OCI-LY1 (cell line): ENCODE measurements at regions not wholly inside any gene's neighbourhood (a gene's known extent, or its start where the extent isn't known, plus 50 kb on each side); places are given as distances from the start of the nearest gene placed in this dataset.

Experiments
- EZH2 ChIP-seq: fragments of 200-600 bp; sonication (generic), shearing (Covaris generic); IDR thresholded peaks from 2 replicates; pipeline ENCODE4 v1.8.0; 2017; ENCODE audit warnings: borderline replicate concordance, mixed run types, mild to moderate bottlenecking, antibody characterized with exemption, low read length, moderate library complexity, mixed read lengths
- TF ChIP-seq, protein P1 (sequence below): fragments of 200-600 bp; sonication (generic), shearing (Covaris generic); IDR thresholded peaks from 2 replicates; pipeline ENCODE4 v1.5.1; 2017; ENCODE audit warnings: mild to moderate bottlenecking, antibody characterized with exemption, low read length, moderate library complexity, mixed read lengths

DNA sequence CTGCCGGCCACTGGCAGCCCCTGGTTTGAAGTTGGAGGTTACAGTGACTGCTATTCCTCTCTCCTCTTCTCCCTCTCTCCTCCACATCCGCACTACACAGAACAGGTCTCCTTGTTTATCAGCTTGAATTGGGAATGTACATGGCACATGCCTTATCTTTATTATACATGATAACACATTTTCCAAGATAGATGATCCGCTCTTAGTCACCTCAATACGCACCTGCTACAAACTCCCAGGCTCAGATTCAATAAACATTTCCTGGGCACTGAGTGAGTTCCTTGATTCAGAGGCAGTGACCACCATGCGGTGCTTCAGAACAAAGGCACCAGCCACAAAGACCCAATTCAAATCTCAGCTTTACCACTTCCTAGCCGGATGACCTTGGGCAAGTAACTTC is 227.7 kb downstream of the TSHZ3 start:
- TF ChIP-seq, protein P1, sequence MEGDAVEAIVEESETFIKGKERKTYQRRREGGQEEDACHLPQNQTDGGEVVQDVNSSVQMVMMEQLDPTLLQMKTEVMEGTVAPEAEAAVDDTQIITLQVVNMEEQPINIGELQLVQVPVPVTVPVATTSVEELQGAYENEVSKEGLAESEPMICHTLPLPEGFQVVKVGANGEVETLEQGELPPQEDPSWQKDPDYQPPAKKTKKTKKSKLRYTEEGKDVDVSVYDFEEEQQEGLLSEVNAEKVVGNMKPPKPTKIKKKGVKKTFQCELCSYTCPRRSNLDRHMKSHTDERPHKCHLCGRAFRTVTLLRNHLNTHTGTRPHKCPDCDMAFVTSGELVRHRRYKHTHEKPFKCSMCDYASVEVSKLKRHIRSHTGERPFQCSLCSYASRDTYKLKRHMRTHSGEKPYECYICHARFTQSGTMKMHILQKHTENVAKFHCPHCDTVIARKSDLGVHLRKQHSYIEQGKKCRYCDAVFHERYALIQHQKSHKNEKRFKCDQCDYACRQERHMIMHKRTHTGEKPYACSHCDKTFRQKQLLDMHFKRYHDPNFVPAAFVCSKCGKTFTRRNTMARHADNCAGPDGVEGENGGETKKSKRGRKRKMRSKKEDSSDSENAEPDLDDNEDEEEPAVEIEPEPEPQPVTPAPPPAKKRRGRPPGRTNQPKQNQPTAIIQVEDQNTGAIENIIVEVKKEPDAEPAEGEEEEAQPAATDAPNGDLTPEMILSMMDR, result no peak
- TF ChIP-seq EZH2, result no peak
